Right lung (tissue), 2 donors: ENCODE measurements at regions not wholly inside any gene's neighbourhood (a gene's known extent, or its start where the extent isn't known, plus 50 kb on each side); places are given as distances from the start of the nearest gene placed in this dataset.
A peak's percentile ranks its signal among the peaks of the same experiment; 100 is the strongest.
"Not testable (repeated sequence)": the region's sequence is repeated elsewhere in the genome, so short reads cannot be mapped to it uniquely, and the experiment has no call there.

Experiments used
- DNase-seq, 2 donors: peaks; one replicate each; pipeline ENCODE4 v3.0.0-alpha.2; 2013

DNA sequence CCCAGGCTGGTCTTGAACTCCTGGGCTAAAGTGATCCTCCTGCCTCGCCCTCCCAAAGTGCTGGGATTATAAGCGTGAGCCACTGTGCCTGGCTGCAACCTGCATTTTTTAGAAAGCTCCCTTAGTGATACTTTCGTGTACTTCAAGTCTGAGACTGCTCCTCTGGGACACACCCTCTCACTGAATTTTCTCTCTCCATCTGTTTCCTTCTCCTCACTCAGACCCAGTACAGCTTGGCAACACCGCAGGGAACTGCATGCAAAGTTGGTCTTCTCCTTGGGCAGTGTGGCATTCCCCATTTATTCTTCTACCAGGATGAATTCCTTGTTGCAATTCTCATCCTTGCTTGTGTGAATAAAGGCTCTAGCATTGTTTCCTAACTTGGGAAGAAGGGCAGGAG, 175.9 kb downstream of the LPIN1 start:
- DNase-seq, result no peak

DNA sequence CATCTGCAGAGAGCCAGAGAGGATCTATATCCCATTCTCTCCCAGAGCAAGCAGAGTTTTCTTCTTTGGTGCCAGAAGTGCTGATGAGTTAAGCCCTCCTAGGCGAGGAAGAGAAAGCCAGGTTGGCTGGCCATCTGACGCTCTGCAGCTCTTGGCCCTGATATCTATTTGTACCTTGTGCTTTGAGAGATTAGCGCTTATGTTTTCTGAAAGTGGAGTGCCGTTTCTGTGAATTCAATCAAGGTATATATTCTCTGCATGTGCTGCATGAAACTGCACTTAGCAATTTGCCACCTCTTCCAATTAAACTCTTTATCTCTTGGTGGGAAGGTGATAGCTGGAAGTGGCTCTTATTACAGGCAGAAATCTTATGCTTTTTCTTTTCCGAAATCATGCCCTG, 177.5 kb downstream of the LPIN1 start:
- no peak for DNase-seq

DNA sequence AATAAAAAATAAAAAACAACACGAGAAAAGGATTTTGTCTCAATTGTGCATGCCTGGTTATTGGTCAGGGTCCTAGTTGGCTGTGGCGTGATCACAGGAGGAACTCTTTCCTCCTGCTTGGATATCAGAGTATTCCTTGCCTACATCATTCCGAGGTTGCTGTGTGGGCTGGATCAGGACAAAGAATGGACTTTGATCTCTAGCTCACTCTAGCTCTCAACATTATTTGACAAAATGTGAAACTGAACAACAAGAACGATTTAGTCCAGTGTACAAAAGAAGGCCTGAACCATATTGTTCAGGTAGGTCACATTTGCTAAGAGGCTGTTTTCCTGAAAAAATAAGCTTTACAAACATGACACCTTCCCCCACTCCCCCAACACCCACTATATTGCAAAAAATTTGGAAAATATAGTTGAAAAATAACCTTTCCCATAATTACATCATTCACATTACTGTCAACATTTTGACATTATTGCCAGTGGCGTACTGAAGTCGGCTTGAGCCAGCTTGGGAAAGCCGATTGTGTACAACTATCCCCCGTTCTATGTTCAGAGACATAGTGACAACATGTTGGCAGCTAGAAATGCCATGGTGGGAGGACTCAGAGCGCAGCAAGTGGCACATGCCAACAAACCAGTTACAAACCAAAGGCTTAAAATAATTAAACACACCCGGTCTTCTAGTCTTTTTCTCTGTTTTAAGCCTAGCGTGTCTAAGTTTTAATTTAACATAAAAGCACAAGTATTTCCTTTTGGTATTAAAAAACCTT, 179.0 kb downstream of the LPIN1 start:
- DNase-seq, result no peak

DNA sequence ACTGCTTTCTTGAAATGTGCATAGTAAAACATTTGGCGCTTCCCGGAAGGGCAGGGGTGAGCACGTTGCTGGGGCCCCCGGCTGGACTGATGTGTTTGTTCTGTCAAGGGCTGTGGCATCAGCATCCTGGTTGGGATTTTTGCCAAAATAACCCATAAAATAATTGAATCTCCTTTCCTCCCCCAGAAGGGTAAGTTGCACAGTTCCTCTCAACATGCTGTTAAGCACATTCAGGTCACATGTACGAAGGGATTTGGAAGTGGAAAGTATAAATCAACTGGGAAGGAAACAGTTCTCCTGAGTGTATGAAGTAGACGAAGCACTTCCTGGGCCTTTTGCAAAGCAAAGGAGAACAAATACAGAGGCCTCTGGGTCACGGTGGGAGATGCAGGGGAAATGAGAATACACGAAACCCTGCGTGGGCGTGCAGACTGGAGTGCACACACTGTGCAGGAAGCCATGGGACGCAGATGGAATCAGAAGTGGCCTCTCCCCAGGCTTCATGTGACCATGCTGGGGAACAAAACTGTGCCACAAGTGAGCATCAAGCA, 183.9 kb downstream of the LPIN1 start:
- peak; percentile 19 to 27 for DNase-seq

DNA sequence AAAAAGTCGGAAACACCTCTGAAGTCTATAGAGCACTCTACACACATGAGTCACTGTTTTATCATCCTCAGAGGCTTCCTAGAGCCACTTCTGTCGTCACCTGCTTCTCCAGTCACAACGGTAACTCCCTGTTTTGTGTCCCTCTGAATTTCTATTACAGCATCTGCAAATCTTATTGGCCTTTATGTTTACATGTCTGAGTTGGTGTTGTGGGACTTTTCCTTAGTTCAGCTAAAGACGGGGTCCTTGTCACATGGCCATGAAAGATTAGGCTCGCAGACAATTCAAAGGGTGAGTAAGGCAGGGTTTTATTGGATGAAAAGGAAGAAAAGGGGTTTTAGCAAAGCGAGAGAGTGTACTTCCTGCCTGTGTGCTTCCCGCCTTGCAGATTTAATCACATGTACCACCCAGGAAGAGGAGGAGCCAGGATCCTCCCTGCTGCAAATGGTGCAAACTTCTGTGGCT, 185.6 kb downstream of the LPIN1 start:
- DNase-seq, result no peak

DNA sequence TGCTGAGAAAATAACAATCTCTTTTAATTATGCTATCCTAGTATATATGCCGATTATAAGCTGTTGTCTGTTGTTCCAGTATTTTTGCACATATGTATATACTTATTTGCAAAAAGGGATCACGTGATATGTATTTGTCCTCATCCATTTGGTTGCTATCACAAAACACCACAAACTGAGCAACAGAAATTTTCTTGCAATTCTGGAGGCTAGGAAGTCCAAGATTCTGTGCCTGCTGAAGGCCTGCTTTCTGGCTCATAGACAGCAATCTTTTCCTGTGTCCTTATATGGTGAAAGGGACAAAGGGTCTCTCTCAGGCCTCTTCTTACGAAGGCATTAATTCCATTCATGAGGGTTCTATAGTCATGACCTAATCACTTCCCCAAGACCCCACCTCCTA, 186.5 kb downstream of the LPIN1 start:
- peak; percentile 80 to 84 for DNase-seq

DNA sequence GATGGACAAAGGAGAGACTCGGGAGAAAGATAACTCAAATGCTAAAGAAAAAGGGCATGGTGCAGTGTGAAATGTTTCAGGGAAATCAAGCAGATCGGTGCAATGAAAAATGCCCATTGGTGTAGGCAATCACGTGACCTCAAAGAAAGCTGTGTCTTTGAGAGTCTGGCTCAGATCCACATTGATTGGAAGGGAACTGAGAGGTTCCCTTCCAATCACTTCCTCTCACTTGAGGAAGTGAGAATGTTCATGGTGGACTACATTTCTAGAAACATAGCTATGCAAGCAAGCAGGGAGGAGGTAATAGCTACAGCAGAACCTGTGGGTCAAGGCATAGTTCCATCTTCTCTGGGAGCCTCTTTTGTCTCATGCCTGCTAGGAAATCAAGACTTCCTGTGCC, 187.4 kb downstream of the LPIN1 start:
- DNase-seq, result no peak

DNA sequence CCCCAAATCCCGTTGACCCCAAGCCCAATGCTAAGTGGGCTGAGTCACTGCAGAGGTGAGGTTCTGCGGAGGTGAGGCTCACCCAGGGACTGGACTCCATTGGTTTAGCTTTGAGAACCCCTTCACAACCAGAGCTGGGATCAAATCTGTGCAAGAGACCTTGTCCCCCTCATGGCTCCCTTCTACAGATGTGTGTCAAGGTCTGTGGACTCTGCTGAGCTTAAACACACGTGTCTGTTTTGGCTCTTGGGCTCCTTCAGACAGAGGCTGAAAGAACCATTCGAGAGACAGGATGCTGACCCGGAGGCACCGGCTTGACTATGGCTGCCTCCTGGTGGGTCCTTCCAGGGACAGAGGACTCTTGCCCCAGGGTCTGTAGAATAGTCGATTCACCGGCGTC, 190.3 kb downstream of the LPIN1 start:
- no peak for DNase-seq

DNA sequence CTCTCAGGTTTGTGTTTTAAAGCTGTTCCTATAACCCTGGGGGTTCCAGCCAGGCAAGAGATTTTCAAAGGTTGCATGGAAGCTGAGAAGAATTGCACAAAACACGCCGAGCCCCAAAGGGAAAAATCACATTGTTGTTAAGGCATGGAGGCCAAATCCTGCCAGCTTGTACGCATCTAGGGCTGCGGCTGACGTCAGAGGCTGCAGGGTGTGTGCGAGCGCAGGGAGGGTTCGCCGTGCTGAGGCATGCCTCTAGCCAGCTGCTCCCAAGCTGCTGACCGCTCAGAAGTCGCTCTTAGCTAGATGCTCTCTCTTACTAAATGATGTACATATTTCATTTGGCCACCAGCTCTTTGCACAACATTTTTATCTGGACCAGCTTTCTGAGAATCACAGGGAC, 191.8 kb downstream of the LPIN1 start:
- DNase-seq, result peak in 1 of 2 donors; percentile 40

DNA sequence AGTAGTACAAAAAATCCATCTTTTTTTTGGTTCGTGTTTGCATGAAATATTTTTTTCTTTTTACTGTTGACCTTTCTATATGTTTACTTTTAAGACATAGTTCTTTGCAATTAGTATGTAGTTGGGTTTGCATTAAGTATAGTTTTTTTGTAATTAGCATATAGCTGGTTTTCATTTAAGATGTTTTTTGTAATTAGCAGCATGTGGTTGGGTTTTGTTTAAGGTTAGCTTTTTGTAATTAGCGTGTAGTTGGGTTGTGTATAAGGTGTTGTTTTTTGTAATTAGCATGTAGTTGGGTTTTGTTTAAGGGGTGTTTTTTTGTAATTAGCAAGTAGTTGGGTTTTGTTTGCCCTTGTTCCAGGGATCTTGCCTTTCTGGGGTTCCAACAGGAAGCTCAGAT, 193.1 kb downstream of the LPIN1 start:
- DNase-seq, result no peak

DNA sequence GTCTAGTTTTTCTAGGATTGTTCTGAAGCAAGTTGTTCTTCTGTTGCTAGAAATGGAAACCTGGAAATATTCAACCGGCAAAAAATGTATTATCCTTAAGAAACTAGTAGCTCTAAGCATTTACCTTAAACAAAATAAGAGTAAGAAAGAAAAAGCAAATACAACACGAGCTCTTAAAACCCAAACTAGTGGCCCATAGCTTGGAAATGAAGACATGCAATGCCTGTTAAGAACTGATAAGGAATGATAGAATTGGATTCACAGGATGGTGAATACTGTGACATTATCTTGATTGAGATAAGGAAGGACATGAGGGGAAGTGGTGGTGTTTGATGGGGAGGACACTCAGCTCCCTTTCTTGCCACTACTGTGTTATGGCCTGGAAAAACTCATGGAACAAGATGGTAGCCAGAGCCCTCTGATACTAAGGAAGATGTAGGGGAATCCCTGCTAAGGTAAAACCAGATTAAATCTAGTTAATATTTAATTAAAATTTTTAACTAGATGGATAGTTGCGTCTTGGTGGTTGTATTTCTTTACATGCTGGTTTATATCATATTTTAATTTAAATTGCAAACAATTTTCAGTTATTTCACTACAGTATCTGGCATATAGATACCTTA, 193.8 kb downstream of the LPIN1 start:
- no peak for DNase-seq

DNA sequence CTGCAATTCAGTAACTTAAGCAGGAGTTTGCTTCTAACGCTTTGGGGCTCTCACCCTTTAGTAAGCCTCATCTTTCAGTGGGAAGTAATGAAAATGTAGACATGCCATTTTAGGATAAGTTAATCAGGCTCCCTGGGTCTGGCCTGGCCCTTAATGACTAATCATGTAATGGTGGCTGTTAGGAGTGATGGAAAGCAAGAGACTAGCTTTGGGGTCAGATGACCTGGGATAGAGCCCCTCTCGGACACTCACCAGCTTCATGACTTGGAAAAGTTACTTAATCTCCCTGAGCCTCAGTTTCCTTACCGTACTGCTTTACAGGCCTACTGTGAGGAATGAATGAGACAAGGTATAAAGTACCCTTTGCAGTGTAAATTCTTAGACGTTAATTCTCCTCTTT, 194.4 kb downstream of the LPIN1 start:
- DNase-seq, result no peak

DNA sequence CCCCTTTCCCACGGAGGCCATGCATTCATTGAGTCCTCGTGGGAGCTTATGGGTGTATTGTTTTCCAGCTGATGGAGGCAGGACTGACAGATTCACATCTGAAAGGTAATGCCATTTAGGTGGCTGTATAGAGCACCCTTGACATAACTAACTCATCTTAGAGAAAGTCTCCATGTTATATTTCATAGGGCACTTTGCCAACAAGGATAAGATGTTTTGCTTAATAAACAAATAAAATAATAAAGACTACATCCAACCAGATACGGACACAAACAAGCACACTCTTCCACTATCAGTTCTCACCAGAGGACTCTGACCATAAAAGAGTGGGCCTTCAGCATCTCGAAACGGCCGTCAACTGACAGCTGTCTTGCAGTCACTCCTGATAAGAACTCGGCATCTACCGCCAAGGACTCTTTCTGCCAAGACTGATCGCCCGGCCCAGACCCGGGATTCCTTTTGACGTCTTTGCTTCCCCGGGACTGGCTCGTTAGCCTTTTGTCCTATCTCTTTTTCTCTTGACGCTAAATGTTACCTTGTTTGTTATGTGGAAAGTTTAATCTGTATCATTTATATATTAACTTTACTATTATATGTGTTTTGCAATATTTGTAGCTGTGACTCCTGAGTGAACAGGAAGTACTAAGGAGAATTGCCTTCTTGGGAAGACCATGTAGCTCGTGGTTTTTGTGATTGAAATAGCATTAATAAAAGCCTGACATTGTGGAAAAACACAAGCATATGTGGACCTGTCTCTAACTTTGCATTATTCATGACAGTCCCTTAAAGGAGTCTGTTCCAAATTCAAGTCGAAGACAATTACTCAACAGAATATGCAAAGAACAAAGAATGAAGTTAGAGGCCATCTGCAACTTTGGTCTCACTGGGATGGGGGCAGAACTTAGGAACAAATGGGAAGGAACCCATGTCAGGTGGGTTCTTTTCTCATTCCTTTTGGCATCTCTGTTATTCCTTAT, 195.1 kb downstream of the LPIN1 start:
- peak in 1 of 2 donors; percentile 23 for DNase-seq

DNA sequence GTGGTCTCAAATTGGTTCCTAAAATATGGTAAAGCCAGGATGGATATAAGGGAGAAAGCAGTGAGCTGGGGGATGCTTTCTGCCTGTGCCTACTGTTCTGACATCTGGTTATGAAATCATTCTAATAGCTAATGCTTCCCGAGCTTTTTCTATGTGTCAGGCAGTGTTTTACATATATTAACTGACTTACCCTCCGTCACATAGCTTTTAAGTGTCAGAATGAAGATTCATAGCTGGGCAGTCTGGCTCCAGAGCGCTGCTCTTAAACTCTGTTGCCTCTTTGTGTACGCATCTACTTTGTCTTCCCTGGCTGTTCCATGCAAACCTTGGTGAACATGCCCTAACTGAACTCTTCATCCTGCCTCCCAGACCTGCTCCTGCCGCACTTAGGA, 195.7 kb downstream of the LPIN1 start:
- DNase-seq, result no peak

DNA sequence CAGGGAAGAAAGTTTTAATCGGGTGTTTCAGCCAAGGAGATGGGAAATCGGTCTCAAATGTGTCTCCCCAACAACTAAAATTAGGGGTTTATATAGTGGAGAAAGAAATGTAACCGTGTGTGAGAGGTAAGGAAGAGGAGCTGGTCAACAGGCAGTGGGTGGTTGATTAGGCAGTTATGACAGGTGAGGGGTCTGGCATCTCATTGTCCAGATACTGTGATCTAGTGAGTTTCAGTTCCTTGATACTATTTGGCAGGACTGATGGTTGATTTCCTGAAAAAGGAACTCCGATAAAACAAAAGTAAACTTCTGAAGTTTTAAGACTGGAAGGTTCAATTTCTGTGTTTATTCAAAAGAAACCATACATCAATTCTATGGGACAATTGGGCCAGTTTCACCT, 197.9 kb downstream of the LPIN1 start:
- DNase-seq, result no peak

DNA sequence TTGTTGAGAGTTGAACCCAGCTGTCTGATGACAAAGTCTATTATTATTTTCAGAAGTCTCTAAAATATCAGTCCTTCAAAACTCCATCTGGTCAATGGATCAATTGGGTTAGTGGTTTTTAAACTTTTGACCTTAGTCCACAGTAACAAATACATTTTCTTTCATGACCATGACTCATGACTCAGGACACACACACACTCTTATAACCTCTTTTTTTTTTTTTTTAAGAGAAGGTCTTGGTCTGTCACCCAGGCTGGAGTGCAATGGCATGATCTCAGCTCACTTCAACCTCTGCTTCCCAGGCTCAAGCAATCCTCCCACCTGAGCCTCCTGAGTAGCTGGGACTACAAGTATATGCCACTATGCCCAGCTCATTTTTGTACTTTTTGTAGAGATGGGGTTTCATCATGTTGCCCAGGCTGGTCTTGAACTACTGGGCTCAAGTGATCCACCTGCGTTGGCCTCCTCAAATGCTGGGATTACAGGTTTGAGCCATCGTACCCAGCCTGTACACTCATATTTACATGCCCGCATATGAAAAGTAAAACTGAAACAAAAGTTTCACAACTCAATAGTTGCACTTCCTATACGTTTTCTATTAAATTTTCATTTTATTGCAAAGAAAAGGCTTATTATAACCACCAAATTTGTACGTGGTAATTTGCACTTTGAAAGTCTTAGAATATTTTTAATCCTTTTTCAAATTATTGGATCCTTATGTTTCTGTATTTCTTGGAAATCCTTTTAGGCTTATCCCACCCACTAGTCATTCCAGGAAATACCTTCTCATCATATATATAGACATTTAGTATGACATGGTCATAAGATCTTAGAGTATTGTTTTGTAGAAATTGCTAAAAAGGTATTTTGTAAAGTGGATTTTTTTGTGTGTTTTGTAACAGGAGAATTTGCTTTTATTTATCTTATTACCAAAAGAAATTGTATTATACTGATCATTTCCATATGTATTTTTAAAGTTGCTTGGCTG, 199.0 kb downstream of the LPIN1 start:
- no peak for DNase-seq

DNA sequence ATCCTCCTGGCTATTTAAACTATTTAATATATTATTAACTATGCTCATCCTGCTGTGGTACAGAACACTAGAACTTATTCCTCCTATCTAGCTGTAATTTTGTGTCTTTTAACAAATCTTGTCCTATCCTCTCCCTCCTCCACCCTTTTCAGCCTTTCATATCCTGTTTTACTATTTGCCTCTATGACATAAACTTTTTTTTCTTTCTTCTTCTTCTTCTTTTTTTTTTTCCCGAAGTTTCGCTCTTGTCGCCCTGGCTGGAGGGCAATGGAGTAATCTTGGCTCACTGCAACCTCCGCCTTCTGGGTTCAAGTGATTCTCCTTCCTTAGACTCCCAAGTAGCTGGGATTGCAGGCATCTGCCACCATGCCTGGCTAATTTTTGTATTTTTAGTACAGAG, 201.5 kb downstream of the LPIN1 start:
- no peak for DNase-seq

DNA sequence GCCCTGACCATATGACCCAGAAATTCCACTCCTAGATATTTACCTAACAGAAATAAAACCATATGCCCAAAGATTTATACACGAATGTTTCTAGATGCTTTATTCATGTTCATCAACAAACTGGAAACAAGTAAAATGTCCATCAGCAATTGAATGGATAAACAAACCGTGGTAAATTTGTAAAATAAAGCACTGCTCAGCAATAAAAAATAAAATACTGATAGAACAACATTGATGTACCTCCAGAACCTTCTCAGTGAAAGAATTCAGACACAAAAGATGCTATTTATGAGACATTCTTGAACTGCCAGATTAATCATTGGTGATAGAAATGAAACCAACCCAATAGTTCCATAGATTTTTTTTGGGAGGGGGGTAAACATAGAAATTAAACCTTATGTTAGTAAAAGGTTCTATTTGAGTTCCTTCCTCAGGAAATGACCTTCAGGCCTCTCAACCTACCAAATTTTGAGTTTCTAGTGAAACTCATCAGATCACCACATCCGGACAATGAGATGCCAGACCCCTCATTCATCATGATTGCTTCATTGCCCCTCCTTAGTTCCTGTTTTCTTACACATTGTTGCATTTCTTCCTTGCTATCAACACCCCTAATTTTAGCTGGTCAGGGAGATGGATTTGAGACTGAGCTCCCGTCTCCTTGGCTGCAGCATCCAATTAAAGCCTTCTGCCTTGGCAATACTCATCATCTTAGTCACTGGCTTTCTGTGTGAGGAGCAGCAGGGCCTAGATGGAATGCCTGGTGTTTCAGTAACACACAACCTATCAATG, 203.5 kb downstream of the LPIN1 start:
- no peak for DNase-seq

DNA sequence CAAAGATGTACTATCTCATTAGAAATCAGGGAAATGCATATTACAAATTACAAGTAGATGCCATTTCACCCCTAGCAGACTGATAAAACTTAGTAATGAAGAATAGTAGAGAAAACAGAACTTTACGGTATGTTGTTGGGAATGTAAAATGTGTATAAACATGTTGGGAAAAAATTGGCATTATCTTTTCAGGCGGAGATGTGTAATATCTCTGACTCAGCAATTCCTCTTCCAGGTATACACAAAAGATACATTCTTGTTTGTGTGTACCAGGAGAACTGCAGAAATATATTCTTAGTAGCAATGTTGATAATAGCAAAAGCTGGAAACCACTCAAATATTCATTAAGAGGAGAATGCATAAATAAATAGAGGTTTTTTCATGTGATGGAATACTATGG, 204.5 kb downstream of the LPIN1 start:
- no peak for DNase-seq

DNA sequence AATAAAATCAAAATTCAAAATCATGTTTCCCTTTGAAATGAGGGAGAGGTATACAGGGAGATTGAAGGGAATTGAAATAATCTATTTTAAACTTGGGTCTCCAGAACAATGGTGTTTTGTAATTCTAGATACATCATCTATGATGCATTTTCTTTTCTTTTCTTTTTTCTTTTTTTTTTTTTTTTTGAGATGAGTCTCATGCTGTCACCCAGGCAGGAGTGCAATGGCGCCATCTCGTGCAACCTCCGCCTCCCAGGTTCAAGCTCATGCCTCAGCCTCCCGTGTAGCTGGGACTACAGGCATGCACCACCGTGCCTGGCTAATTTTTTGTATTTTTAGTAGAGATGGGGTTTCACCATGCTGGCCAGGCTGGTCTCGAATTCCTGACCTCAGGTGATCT, 205.1 kb downstream of the LPIN1 start:
- not testable (repeated sequence) for DNase-seq
